Vagina (tissue), 2 donors: ENCODE measurements at regions not wholly inside any gene's neighbourhood (a gene's known extent, or its start where the extent isn't known, plus 50 kb on each side); places are given as distances from the start of the nearest gene placed in this dataset.

Source experiments
- DNase-seq, 2 donors: peaks; one replicate each; pipeline ENCODE4 v3.0.0-alpha.2; 2017; ENCODE audit errors: extremely low spot score in 2 of 2
- H3K27ac ChIP-seq: fragments of 200-600 bp; sonication (generic); one replicate; pipeline ENCODE4 v1.5.1; 2019
- H3K27me3 ChIP-seq: fragments of 200-600 bp; sonication (generic); one replicate; pipeline ENCODE4 v1.5.1; 2019
- H3K36me3 ChIP-seq, 2 donors: fragments of 200-600 bp; sonication (generic); one replicate each; pipeline ENCODE4 v1.5.1; 2017 to 2019
- H3K4me1 ChIP-seq: fragments of 200-600 bp; sonication (generic); one replicate; pipeline ENCODE4 v1.5.1; 2019
- H3K4me3 ChIP-seq, 2 donors: fragments of 200-600 bp; sonication (generic); 1 replicate in 1 of 2; 2 replicates in 1 of 2; pipeline ENCODE4 v1.5.1; 2016 to 2019
- H3K9me3 ChIP-seq: fragments of 200-600 bp; sonication (generic); one replicate; pipeline ENCODE4 v1.5.1; 2019
- POLR2A ChIP-seq, 2 donors: fragments of 450-650 bp; IDR thresholded peaks; one replicate each; pipeline ENCODE4 v1.6.1; 2017; ENCODE audit warnings: antibody characterized with exemption in 2 of 2, mild to moderate bottlenecking in 2 of 2, moderate library complexity in 2 of 2
- POLR2AphosphoS5 ChIP-seq, 2 donors: sonication (generic); formaldehyde crosslinking; IDR thresholded peaks; one replicate each; pipeline ENCODE4 v1.9.0; 2017; ENCODE audit warnings: antibody characterized with exemption in 2 of 2, mild to moderate bottlenecking in 2 of 2, low read depth in 1 of 2; ENCODE audit not compliant: insufficient read depth in 1 of 2
- intact Hi-C: fragments of 100-400 bp; cut with DNase I; formaldehyde crosslinking; loops from one replicate; pipeline ENCODE4 v1.15.1; 2023
- TF ChIP-seq, protein P1 (sequence below), 3 experiments: fragments of 450-650 bp in 2 of 3; fragments of 200-600 bp in 1 of 3; sonication (generic) in 1 of 3; IDR thresholded peaks; one replicate each; pipeline ENCODE4 v1.5.1; 2017 to 2019; ENCODE audit warnings: antibody characterized with exemption in 3 of 3, mild to moderate bottlenecking in 2 of 3, moderate library complexity in 2 of 3

DNA sequence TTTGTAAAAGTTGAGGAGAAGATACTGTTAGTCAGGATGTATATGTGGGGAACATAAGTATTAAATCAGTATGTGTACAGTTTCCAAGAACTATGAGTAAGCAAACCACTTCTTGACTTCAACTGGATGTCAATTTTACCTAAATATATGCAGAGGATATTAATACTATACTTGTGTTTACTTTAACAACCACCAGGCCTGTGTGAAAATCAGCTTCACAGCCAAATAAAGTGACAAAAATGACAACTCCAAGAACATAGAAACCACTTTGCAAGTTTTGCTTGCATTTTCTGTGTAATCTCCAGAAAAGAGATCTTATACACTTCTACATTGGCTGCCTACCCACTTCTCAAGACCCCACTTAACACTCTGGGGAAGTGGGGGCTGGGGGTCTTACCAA lies 293.3 kb upstream of the RORA start:
- Histone ChIP-seq H3K36me3 (no peaks in the 10 kb centered on the region), H3K27me3 (no peaks in the 10 kb centered on the region), H3K4me1 (no peaks in the 10 kb centered on the region), H3K9me3 (no peaks in the 10 kb centered on the region), H3K4me3 (no peak overlapping the region), H3K27ac (no peak overlapping the region)
- no peak for DNase-seq
- TF ChIP-seq, protein P1, sequence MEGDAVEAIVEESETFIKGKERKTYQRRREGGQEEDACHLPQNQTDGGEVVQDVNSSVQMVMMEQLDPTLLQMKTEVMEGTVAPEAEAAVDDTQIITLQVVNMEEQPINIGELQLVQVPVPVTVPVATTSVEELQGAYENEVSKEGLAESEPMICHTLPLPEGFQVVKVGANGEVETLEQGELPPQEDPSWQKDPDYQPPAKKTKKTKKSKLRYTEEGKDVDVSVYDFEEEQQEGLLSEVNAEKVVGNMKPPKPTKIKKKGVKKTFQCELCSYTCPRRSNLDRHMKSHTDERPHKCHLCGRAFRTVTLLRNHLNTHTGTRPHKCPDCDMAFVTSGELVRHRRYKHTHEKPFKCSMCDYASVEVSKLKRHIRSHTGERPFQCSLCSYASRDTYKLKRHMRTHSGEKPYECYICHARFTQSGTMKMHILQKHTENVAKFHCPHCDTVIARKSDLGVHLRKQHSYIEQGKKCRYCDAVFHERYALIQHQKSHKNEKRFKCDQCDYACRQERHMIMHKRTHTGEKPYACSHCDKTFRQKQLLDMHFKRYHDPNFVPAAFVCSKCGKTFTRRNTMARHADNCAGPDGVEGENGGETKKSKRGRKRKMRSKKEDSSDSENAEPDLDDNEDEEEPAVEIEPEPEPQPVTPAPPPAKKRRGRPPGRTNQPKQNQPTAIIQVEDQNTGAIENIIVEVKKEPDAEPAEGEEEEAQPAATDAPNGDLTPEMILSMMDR (IDR thresholded peaks at IDR 0.05), result no peak
- TF ChIP-seq POLR2AphosphoS5 (IDR thresholded peaks at IDR 0.05; ENCODE audit: insufficient read depth in 1 of 2, low read depth in 1 of 2) (no peak), POLR2A (IDR thresholded peaks at IDR 0.05) (no peak)
- intact Hi-C loops, result no loop called here

DNA sequence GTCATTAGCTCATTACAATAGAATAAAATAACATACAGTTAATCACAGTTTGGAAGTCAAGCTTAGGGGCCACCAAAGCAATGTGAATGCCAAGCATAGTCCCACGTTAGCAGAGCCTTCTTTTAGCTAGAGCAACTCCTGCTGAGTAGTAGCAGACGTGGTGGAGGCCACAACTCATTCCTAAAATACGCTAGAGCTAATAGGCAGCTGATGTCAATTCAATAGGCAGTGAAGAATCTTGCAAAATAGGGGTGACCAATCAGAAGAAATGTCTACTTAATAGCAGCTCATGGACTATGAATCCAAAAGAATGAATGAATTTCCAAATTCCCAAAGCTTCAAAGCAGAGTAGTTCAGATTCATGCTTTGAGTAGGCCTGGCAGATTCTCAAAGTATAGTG lies 292.9 kb upstream of the RORA start:
- H3K4me1 ChIP-seq, result no peaks in the 10 kb centered on the region
- intact Hi-C loops, result no loop called here
- no peak overlapping the region for H3K27ac ChIP-seq
- no peak for DNase-seq
- no peak overlapping the region for H3K4me3 ChIP-seq
- no peaks in the 10 kb centered on the region for H3K36me3 ChIP-seq
- TF ChIP-seq POLR2A (IDR thresholded peaks at IDR 0.05), result no peak
- TF ChIP-seq, protein P1 (IDR thresholded peaks at IDR 0.05), result no peak
- no peak for TF ChIP-seq POLR2AphosphoS5 (IDR thresholded peaks at IDR 0.05; ENCODE audit: insufficient read depth in 1 of 2, low read depth in 1 of 2)
- H3K27me3 ChIP-seq, result no peaks in the 10 kb centered on the region
- no peaks in the 10 kb centered on the region for H3K9me3 ChIP-seq

- H3K9me3 ChIP-seq, result no peaks in the 10 kb centered on the region
- no peak overlapping the region for H3K4me3 ChIP-seq
- intact Hi-C loops, result no loop called here
- no peak overlapping the region for H3K27ac ChIP-seq
- no peaks in the 10 kb centered on the region for H3K27me3 ChIP-seq
- no peaks in the 10 kb centered on the region for H3K4me1 ChIP-seq
- H3K36me3 ChIP-seq, result no peaks in the 10 kb centered on the region
- no peak for TF ChIP-seq POLR2AphosphoS5 (IDR thresholded peaks at IDR 0.05; ENCODE audit: insufficient read depth in 1 of 2, low read depth in 1 of 2)
- TF ChIP-seq, protein P1 (IDR thresholded peaks at IDR 0.05), result no peak
- TF ChIP-seq POLR2A (IDR thresholded peaks at IDR 0.05), result no peak
- DNase-seq, result no peak
Measured at GRCh38 chr15:61519296-61519695, 290.2 kb upstream of the RORA start.

DNA sequence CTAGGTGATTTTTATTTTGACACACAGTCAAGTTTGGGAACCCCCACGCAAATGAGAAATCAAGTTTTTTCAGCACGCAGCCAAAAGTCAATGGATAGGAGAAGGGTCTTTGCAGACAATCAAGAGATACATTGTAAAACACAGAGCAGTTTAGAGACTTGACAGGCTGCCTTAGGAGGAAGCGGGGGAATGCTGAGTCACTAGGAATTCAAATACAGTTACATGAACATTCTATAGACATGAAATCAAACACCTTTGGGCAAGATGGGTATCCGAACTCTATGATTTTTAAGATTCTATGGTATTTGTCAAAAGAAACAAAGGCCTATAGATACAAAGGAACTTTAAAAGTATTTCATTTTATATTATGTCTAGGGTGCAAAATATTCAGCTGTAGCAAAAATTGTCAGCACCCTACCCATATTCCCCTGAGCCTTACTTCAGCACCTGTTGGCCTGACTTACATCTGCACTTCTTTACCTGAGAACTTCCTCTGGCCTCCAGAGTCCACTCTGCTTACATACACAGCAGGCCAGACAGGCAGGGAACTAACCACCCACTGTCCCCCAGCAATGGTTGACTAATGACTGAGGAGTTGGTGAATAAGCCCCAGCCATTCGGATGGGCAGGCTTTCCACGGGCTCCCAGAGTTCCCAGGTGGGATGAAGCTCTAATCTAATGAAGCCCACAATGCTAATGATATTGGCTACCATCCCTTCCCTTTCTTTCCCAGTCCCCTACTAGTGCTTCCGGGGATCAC lies 289.3 kb upstream of the RORA start:
- intact Hi-C loops, result no loop called here

GRCh38 chr15:61517776-61518175 lies 288.7 kb upstream of the RORA start:
- no peak for DNase-seq
- H3K4me1 ChIP-seq, result no peaks in the 10 kb centered on the region
- H3K27me3 ChIP-seq, result no peaks in the 10 kb centered on the region
- H3K27ac ChIP-seq, result no peak overlapping the region
- intact Hi-C loops, result no loop called here
- TF ChIP-seq, protein P1 (IDR thresholded peaks at IDR 0.05), result no peak
- no peak for TF ChIP-seq POLR2AphosphoS5 (IDR thresholded peaks at IDR 0.05; ENCODE audit: insufficient read depth in 1 of 2, low read depth in 1 of 2)
- TF ChIP-seq POLR2A (IDR thresholded peaks at IDR 0.05), result no peak
- H3K4me3 ChIP-seq, result no peak overlapping the region
- no peaks in the 10 kb centered on the region for H3K36me3 ChIP-seq
- no peaks in the 10 kb centered on the region for H3K9me3 ChIP-seq

More for the DNA sequence above, 289.3 kb upstream of the RORA start:
- Histone ChIP-seq H3K9me3 (no peaks in the 10 kb centered on the region), H3K4me1 (no peaks in the 10 kb centered on the region), H3K27ac (no peak overlapping the region), H3K27me3 (no peaks in the 10 kb centered on the region), H3K4me3 (no peak overlapping the region), H3K36me3 (no peaks in the 10 kb centered on the region)
- no peak for DNase-seq
- TF ChIP-seq POLR2A (IDR thresholded peaks at IDR 0.05), result no peak
